HG02970 (cell line): ENCODE measurements at regions not wholly inside any gene's neighbourhood (a gene's known extent, or its start where the extent isn't known, plus 50 kb on each side); places are given as distances from the start of the nearest gene placed in this dataset.
A peak's percentile ranks its signal among the peaks of the same experiment; 100 is the strongest.

Source experiments
- ATAC-seq: cut with Tn5 transposase; IDR thresholded peaks from one replicate; pipeline ENCODE4 v1.9.1; 2021; ENCODE audit warnings: mild to moderate bottlenecking, moderate library complexity, moderate number of reproducible peaks; ENCODE audit not compliant: unreplicated experiment, low FRiP score

DNA sequence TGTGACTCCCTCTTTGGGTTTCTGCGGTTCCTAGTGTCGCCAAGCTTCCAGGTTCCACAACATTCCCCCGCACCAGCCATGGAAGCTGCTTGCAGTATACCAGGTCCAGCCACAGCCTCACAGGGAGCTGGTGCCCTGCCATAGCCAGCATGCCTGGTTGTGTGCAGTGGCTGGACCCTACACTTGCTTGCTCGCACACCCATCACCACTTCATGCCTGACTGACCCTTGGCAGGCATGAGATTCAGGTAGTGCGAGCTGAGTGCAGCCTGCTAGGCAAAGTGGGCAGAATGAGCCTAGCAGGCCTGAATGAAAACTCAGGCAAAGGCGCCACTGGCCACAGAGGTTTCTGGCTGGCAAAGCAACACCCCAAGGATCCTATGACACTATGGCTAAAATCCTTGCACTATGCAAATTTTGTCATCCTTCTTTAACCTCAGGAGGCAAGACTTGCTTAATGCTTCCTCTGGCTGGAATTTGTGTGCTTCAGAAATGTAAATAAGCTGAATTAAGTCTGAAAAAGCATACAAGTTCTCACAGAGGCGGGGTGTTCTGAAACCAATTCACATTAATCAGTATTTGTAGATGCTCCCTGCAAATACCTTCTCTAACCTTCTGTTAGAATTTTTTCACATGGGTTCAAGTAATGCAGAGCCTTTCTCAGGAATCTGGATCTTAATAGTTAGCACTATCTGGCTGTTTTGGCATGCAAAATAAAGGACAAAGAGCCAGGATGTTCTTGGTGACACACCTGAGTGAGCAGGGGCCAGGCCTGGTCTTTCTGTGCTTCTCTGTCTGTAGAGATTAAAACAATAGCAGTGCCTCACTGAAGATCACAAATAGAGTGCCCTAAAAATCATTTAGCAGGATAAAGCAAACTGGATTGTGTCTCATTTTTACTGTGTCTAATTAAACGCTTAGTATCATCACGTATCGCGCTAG lies 256.9 kb downstream of the GPATCH2 start:
- ATAC-seq, result no peak

DNA sequence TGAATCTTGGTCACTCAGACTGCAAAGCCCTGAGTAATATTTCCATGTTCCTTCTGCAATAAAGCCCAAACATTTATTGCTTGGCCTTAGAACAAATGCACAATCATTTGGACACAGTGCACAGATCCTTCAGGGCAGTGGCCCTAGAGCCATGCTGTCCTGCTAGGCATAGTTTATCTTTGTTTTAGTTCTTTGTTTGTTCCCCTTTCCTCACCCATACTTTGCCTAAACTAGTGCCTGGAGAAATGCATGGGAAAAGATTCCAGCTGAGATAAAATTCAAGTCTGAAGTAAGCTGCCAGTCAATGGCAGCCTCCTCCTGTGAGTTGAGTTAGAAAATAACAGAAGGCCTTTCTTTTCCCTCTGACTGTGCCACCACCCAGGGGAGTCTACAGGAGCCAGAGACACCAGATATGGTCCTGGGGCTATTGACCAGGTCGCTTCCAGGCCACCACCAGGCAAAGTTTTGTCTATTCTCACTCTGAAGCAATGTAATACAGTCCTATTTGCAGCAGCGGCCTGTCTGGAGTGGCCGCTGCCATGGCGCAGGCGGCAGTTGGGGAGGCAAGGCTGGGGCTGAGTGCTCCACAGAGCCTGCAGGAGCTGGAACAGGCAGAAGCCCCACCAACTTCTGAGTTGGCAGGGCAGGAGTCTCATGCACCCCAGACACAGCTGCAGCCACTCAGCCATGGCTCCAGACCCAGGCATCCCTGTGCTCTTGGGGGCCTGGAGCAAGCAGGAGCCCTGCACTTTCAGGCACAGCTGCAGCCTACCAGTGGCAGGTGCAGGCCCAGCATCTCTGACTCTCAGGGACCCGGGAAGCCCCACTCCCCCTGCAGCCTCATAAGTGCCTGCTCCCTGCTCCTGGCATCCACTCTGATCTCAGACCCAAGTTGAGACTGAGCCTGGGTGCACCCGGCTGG lies 258.6 kb downstream of the GPATCH2 start:
- ATAC-seq, result no peak

DNA sequence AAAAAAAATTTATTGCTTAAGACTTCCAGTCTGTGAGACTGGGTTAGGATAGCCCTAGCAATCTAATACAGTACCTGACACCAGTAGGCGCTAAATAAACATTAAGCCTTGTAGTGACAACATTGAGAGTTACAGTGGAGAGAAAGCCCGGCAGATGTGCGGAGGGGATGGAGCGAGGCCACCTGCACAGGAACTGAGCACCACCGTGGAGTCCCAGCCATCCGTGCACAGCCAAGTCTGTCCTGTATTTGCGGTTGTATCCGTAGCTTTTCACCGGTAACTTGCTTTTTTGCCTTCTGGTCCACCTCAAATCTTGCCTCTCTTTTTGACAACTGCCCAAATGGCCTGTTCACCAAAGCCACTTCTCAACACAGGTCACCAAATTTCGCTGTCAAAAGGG lies 260.1 kb downstream of the GPATCH2 start:
- ATAC-seq, result no peak

DNA sequence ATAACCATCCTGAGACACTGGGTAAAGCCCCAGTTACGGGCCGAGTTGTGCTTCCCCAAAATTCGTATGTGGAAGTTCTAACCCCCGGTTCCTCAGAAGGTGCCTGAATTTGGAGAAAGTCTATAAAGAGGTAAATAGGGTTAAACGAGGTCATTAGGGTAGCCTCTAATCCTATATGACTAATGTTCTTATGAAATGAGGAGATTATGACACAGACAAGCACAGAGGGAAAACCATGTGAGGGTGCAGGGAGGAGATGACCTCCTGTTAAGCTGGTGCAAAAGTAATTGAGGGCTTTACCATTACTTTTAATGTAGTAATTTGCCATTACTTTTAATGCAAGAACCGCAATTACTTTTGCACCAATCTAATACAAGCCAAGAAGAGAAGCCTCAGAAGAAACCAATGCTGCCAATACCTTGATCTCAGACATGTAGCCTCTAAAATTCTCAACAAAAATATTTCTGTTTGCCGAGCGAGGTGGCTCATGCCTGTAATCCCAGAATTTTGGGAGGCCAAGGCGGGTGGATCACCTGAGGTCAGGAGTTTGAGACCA lies 260.8 kb downstream of the GPATCH2 start:
- peak; percentile 3 for ATAC-seq

DNA sequence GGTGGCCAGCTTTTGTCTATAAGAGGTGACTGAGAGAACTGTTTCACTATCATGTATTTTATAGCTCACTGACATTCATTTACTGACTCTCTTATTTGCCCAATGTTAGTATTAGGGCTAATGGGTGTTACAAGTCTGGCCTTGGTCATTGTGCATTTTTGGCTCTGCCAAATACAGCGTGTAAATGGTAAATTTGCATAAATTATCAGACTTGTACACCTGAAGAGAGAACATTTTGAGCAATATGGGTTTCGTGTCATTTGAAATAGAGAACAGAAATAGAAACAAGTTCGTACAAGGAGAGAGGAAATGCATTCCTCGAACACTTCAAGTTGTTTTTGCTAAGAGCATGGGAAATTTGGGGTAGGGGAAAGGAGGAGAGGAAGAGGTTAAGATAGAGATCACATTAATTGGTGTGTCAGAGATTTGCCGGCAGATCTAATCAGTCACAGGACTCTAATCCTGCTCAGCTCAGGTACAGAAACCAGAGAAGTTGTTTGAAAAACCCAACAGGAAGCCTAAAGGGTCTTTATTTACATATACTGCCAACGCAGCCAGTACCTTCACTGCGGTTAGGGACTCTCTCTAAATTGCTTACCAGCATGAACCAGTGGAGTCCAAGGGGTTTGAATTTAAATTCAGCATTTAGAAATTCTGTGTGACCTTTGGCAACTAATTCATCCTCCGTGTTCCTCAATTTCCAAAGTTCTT lies 261.5 kb downstream of the GPATCH2 start:
- ATAC-seq, result peak; percentile 82

- ATAC-seq, result no peak
Observed at GRCh38 chr1:217364220-217364619, 266.7 kb downstream of the GPATCH2 start.

- no peak for ATAC-seq
Observed at GRCh38 chr1:217363319-217363718, 267.6 kb downstream of the GPATCH2 start.

GRCh38 chr1:217360510-217360909 lies 270.4 kb downstream of the GPATCH2 start:
- ATAC-seq, result no peak

- ATAC-seq, result no peak
Observed at GRCh38 chr1:217354895-217355294, 276.0 kb downstream of the GPATCH2 start.

- no peak for ATAC-seq
Observed at GRCh38 chr1:217348960-217349664, 281.8 kb downstream of the GPATCH2 start.

DNA sequence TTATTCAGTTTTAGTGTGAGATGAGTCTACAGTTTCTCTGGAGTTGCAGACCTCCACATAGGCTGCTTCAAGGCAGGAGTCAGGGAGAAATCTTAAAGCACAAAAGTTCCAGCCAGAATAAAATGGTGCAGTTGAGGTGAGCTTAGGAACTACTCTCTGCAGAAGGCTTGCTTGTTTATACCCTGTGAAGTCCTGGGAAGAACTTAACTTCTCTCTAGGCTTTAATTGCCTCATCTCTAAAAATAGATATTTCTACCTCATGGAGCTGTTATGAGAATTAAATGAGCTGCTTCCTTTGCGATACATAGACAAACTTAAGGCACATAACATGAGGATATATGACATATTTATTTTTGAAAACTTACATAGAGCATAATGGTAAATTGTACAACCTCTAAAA lies 286.2 kb downstream of the GPATCH2 start:
- ATAC-seq, result no peak

DNA sequence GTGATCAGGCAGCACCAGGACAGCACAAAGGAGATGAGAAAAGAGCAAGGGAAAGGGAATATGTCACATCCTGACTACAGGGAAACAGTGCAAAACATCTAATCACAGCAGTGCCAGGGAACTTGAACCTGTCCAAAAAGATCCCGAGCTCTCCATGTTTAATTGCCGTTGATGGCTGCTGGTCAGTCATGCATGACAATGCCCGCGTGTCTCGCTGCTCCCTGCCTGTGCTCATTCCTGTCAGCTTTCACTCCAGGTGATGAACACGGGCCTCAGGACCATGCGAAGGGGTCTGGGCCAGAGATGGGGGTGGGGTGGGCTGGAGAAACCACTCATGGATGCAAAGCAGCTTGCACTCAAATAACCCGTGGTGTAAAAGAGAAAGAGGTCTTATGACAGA lies 287.0 kb downstream of the GPATCH2 start:
- no peak for ATAC-seq

DNA sequence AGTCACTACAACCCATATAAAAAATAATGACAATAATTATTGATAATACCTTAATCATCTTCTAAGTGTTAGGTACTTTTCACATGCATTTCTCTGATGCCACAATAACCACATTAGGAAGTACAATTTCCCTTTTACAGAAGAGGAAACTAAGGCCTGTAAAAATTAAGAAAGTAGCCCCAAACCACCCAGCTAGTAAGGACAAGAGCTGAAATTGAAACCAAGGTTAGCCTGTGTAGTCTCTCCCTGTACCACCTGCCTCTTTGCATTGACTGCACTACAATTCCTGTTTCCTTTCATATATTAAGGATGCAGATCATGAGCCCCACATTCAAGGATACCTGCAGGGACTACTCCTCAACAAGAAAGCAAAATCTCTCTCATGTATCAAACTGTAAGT lies 288.8 kb downstream of the GPATCH2 start:
- no peak for ATAC-seq

- no peak for ATAC-seq
Observed at GRCh38 chr1:217336724-217337123, 294.2 kb downstream of the GPATCH2 start.

DNA sequence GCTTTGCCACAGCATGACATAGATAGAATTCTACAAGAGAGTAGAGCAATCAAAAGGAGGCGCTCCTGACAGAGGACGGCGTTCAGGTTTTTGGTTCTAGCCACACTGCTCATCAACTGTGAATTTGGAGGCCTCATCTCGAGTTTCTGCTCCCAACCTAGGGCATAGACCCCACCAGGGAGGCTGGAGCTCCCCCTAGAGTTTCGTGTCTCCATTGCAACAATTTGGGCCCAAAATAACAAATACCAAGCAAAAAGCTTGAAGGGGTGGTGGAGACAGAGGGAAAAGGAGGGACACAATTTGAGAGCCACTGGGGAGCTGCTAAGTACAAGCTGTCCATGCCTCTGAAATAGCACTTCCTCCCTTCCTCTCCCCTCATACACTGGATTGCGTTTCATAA lies 297.0 kb downstream of the GPATCH2 start:
- ATAC-seq, result no peak

DNA sequence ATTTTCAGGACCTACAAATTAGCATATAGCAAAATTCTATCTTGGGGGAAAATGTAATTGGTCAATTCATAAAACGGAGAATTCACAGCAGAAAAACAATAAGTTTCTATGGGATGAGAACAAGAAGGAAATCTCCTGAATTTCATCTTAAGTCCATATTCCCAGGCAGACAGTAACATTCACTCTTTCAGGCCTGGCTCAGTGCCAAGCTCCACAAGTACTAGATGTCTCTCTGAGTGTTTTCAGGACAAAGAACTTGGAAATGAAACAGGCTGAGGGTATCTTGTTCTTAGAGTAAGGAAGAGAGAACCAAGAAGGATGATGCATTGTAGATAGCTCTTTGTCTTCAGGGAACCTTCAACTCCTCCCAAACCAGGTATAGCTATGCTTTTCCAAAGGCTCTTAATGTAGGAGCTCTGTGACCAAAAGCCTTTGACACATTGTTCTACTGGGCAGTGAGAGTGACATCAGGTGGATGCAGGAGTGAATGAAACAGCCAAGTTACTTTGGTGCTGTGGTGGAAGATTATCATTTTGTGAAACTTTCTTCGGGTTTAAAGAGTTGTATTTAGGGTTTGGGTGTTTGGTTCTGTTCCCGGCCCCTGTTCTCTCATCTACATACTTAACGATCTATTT lies 298.3 kb downstream of the GPATCH2 start:
- no peak for ATAC-seq

- no peak for ATAC-seq
Observed at GRCh38 chr1:217331698-217332097, 299.2 kb downstream of the GPATCH2 start.

GRCh38 chr1:217327901-217328300 lies 303.0 kb downstream of the GPATCH2 start:
- ATAC-seq, result no peak

DNA sequence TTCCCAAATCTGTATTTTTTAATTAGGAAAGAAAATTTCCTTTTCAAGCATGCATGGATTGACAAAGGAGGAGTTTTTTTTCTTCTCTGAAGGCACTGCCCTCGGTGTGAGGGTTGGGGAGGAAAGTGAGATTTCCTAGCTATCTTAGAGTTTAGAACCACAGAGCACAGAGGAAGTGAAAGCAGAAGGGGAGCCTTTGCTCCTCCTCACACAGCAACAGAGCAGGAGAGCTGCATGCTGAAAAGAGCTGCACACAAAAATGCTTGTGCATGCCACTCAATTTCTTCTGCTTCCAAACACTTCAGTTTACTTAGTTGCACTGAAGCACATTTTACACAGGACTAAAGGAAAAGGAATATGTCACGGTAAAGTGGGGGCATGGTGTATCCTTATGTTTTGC lies 308.1 kb downstream of the GPATCH2 start:
- peak; percentile 97 for ATAC-seq
